ENCODE measurements at regions not wholly inside any gene's neighbourhood (a gene's known extent, or its start where the extent isn't known, plus 50 kb on each side); places are given as distances from the start of the nearest gene placed in this dataset.

DNA sequence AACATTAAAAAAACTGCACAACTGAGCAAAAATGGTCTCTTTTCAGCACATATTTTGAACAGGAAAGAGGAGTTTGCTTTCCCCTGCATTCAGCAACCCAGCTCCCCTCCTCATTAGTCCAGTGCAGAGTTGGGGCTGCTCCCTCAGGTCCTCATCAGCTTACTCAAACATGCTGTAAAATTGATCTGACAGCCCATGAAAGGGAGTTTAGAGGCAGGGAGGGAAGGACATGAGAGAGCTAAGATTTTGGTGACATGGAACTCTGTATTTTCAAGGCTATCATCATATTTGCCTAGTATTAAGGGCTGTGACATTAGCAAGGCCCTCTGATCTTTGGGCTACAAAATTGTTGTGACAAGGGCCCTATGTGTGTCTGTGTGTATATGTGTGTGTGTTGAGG lies 205.6 kb upstream of the TAPT1 start (continued):
- TF ChIP-seq ZNF580 (CRISPR knock-in tag; IDR thresholded peaks at IDR 0.05; ENCODE audit: borderline replicate concordance, low read depth) (no peak), ZFY (CRISPR knock-in tag; IDR thresholded peaks at IDR 0.05) (no peak), MED8 (CRISPR knock-in tag; IDR thresholded peaks at IDR 0.05; ENCODE audit: insufficient replicate concordance) (no peak), MIER3 (CRISPR knock-in tag; IDR thresholded peaks at IDR 0.05; ENCODE audit: borderline replicate concordance) (no peak), PRDM15 (CRISPR knock-in tag; IDR thresholded peaks at IDR 0.05) (no peak)
- TF ChIP-seq, protein P1, sequence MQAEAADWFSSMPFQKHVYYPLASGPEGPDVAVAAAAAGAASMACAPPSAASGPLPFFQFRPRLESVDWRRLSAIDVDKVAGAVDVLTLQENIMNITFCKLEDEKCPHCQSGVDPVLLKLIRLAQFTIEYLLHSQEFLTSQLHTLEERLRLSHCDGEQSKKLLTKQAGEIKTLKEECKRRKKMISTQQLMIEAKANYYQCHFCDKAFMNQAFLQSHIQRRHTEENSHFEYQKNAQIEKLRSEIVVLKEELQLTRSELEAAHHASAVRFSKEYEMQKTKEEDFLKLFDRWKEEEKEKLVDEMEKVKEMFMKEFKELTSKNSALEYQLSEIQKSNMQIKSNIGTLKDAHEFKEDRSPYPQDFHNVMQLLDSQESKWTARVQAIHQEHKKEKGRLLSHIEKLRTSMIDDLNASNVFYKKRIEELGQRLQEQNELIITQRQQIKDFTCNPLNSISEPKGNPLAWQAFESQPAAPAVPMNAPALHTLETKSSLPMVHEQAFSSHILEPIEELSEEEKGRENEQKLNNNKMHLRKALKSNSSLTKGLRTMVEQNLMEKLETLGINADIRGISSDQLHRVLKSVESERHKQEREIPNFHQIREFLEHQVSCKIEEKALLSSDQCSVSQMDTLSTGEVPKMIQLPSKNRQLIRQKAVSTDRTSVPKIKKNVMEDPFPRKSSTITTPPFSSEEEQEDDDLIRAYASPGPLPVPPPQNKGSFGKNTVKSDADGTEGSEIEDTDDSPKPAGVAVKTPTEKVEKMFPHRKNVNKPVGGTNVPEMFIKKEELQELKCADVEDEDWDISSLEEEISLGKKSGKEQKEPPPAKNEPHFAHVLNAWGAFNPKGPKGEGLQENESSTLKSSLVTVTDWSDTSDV (CRISPR knock-in tag; IDR thresholded peaks at IDR 0.05), result no peak

GRCh38 chr4:16418814-16419213 lies 192.5 kb upstream of the TAPT1 start:
- intact Hi-C loops (cut with micrococcal nuclease; ENCODE audit: unreplicated experiment) (no loop called here), in situ Hi-C loops (cut with HindIII; ENCODE audit: extremely low pct_ligation_motif_present, low pct_unique_long_range_greater_than_20kb) (no loop called here)
- no peak for FAIRE-seq
- Histone ChIP-seq H3K27me3 (ENCODE audit: control insufficient read depth in 1 of 2, insufficient read depth in 2 of 2, low read length in 2 of 2) (no peaks in the 10 kb centered on the region), H3K4me1 (ENCODE audit: insufficient read depth, low read length) (no peaks in the 10 kb centered on the region), H2AFZ (ENCODE audit: low read length) (no peak overlapping the region), H3K79me2 (ENCODE audit: insufficient read depth, low read length) (no peaks in the 10 kb centered on the region), H3K27ac (ENCODE audit: extremely low read length, insufficient read depth, low read length) (no peak overlapping the region), H4K20me1 (ENCODE audit: insufficient read depth, low read length) (no peaks in the 10 kb centered on the region), H3K4me3 (replicated peaks in 1 of 3; ENCODE audit: insufficient read depth in 1 of 3, low read depth in 2 of 3, low read length in 3 of 3) (no peak overlapping the region), H3K4me2 (ENCODE audit: low read depth, low read length) (no peak overlapping the region), H3K9ac (ENCODE audit: insufficient read depth, low read depth, low read length) (no peak overlapping the region), H3K36me3 (replicated peaks in 1 of 2; ENCODE audit: control insufficient read depth in 1 of 2, insufficient read depth in 2 of 2, low read length in 2 of 2) (no peaks in the 10 kb centered on the region), H3K9me3 (ENCODE audit: low read length) (no peaks in the 10 kb centered on the region)
- no peak for ATAC-seq
- ChIA-PET CTCF (ENCODE audit: low intra/inter-chr PET ratio, low total read pairs) (no interaction called here), POLR2A (no interaction called here)
- no peak for DNase-seq (ENCODE audit: low spot score)
- BruUV-seq (replicated peaks), result no TSS peak
- TF ChIP-seq, protein P2, sequence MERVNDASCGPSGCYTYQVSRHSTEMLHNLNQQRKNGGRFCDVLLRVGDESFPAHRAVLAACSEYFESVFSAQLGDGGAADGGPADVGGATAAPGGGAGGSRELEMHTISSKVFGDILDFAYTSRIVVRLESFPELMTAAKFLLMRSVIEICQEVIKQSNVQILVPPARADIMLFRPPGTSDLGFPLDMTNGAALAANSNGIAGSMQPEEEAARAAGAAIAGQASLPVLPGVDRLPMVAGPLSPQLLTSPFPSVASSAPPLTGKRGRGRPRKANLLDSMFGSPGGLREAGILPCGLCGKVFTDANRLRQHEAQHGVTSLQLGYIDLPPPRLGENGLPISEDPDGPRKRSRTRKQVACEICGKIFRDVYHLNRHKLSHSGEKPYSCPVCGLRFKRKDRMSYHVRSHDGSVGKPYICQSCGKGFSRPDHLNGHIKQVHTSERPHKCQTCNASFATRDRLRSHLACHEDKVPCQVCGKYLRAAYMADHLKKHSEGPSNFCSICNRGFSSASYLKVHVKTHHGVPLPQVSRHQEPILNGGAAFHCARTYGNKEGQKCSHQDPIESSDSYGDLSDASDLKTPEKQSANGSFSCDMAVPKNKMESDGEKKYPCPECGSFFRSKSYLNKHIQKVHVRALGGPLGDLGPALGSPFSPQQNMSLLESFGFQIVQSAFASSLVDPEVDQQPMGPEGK (CRISPR knock-in tag; IDR thresholded peaks at IDR 0.05), result no peak

Measured in HepG2 (cell line).